ENCODE measurements at regions not wholly inside any gene's neighbourhood (a gene's known extent, or its start where the extent isn't known, plus 50 kb on each side); places are given as distances from the start of the nearest gene placed in this dataset.

- Histone ChIP-seq H3K79me1 (ENCODE audit: low read depth in 1 of 2, low read length in 2 of 2) (no peaks in the 10 kb centered on the region), H2BK15ac (ENCODE audit: low read depth, low read length) (no peak overlapping the region), H4K91ac (ENCODE audit: insufficient read depth, low read depth, low read length) (no peak overlapping the region), H3K4me2 (ENCODE audit: low read depth, low read length) (no peak overlapping the region), H3K23ac (ENCODE audit: low read depth, low read length) (no peak overlapping the region), H2BK120ac (ENCODE audit: low read depth, low read length) (no peak overlapping the region), H3K9me3 (ENCODE audit: control insufficient read depth, insufficient read depth, low read length) (no peaks in the 10 kb centered on the region), H4K5ac (ENCODE audit: low read depth, low read length) (no peak overlapping the region), H2BK20ac (ENCODE audit: low read depth, low read length) (no peak overlapping the region), H4K20me1 (ENCODE audit: insufficient read depth, low read length) (no peaks in the 10 kb centered on the region), H3K18ac (ENCODE audit: low read depth, low read length) (no peak overlapping the region), H2AFZ (replicated peaks; ENCODE audit: low read length, poor library complexity) (no peak overlapping the region), H4K8ac (ENCODE audit: low read depth in 2 of 2, low read length in 2 of 2) (no peak overlapping the region), H3K56ac (ENCODE audit: extremely low read depth, insufficient read depth, low read length) (no peak overlapping the region), H3K27me3 (ENCODE audit: control insufficient read depth, insufficient read depth, low read length) (peaks cover 12% of the 10 kb centered on the region; the same call in 1 of the 2 replicates), H2BK5ac (ENCODE audit: low read depth, low read length, poor library complexity, severe bottlenecking) (no peak overlapping the region), H2AK5ac (ENCODE audit: low read depth, low read length) (no peak overlapping the region), H2AK9ac (replicated peaks; ENCODE audit: low read depth, low read length, poor library complexity) (no peak overlapping the region), H3K9ac (ENCODE audit: low read depth, low read length) (no peak overlapping the region), H3K14ac (replicated peaks; ENCODE audit: low read depth, low read length) (no peak overlapping the region), H3K4me1 (ENCODE audit: control insufficient read depth, insufficient read depth, low read length) (no peaks in the 10 kb centered on the region), H3K4me3 (ENCODE audit: insufficient read depth, low read depth, low read length) (no peak overlapping the region), H3K4ac (ENCODE audit: low read depth, low read length) (no peak overlapping the region), H3K27ac (ENCODE audit: insufficient read depth, low read length) (no peak overlapping the region), H3K9me1 (ENCODE audit: insufficient read depth, low read length) (no peaks in the 10 kb centered on the region), H3K36me3 (ENCODE audit: control insufficient read depth, insufficient read depth, low read length) (no peaks in the 10 kb centered on the region)
- BruUV-seq (replicated peaks) = no TSS peak
- DNase-seq (no peak), ATAC-seq (ENCODE audit: low read depth) (no peak)
- CTCF ChIA-PET = no interaction called here
- no CpG with 5 or more reads among the region's 8 CpGs for WGBS, 2 experiments (ENCODE audit: extremely low coverage in 2 of 2, insufficient read length in 1 of 2)
- in situ Hi-C loops (cut with MboI; ENCODE audit: low sequenced_read_pairs) (no loop called here), intact Hi-C loops (cut with micrococcal nuclease) (no loop called here), dilution Hi-C loops (cut with HindIII; ENCODE audit: low sequenced_read_pairs, unreplicated experiment) (no loop called here)
- TF ChIP-seq, protein P1, sequence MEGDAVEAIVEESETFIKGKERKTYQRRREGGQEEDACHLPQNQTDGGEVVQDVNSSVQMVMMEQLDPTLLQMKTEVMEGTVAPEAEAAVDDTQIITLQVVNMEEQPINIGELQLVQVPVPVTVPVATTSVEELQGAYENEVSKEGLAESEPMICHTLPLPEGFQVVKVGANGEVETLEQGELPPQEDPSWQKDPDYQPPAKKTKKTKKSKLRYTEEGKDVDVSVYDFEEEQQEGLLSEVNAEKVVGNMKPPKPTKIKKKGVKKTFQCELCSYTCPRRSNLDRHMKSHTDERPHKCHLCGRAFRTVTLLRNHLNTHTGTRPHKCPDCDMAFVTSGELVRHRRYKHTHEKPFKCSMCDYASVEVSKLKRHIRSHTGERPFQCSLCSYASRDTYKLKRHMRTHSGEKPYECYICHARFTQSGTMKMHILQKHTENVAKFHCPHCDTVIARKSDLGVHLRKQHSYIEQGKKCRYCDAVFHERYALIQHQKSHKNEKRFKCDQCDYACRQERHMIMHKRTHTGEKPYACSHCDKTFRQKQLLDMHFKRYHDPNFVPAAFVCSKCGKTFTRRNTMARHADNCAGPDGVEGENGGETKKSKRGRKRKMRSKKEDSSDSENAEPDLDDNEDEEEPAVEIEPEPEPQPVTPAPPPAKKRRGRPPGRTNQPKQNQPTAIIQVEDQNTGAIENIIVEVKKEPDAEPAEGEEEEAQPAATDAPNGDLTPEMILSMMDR (conservative IDR thresholded peaks at IDR 0.05; ENCODE audit: low read depth, low read length) = no peak
- no peak for TF ChIP-seq BHLHE40 (IDR thresholded peaks at IDR 0.05; ENCODE audit: low read depth, low read length)
- no peak for TF ChIP-seq CHD1 (IDR thresholded peaks at IDR 0.05; ENCODE audit: low read depth, low read length)
- TF ChIP-seq USF2 (IDR thresholded peaks at IDR 0.05; ENCODE audit: low read depth, low read length) = no peak
- TF ChIP-seq RCOR1 (IDR thresholded peaks at IDR 0.05; ENCODE audit: insufficient replicate concordance, low read length) = no peak
- no peak for TF ChIP-seq RAD21 (IDR thresholded peaks at IDR 0.05; ENCODE audit: low read length)
- no peak for TF ChIP-seq MXI1 (IDR thresholded peaks at IDR 0.05; ENCODE audit: borderline replicate concordance, low read depth, low read length)
- no peak for TF ChIP-seq SMC3 (IDR thresholded peaks at IDR 0.05; ENCODE audit: low read depth, low read length)
- TF ChIP-seq FOS (IDR thresholded peaks at IDR 0.05; ENCODE audit: low read depth, low read length) = no peak
- no peak for TF ChIP-seq MAFK (IDR thresholded peaks at IDR 0.05; ENCODE audit: low read depth, low read length)
- no peak for TF ChIP-seq CEBPB (IDR thresholded peaks at IDR 0.05; ENCODE audit: low read depth, low read length)
- POLR2A ChIA-PET (ENCODE audit: unreplicated experiment) = no interaction called here
These were observed 74.9 kb upstream of the IQSEC1 start for GRCh38 chr3:13148126-13148525.
